Kidney (tissue), 13 donors: ENCODE measurements at regions not wholly inside any gene's neighbourhood (a gene's known extent, or its start where the extent isn't known, plus 50 kb on each side); places are given as distances from the start of the nearest gene placed in this dataset.
"Not testable (repeated sequence)": the region's sequence is repeated elsewhere in the genome, so short reads cannot be mapped to it uniquely, and the experiment has no call there.

Source experiments
- DNase-seq, 5 donors: peaks; one replicate each; pipeline ENCODE4 v3.0.0-alpha.2; 2013 to 2020
- FAIRE-seq: peaks from 2 replicates; lab custom pipeline; 2012; peaks lifted over from hg19 to GRCh38; lab: Jason Lieb, UNC
- H3K27ac ChIP-seq, 2 donors: one replicate each; pipeline ENCODE4 v1.7.0; 2013; ENCODE audit warnings: low read depth in 2 of 2, low read length in 2 of 2, inconsistent platforms in 1 of 2
- H3K27me3 ChIP-seq: one replicate; pipeline ENCODE4 v1.7.1; 2013; ENCODE audit warnings: low read length, inconsistent platforms; ENCODE audit not compliant: control insufficient read depth, insufficient read depth
- H3K36me3 ChIP-seq, 3 donors: one replicate each; pipeline versions ENCODE4 v1.7.0 to v1.7.1; 2013; ENCODE audit warnings: low read length in 3 of 3, control low read depth in 1 of 3, inconsistent platforms in 1 of 3; ENCODE audit not compliant: insufficient read depth in 3 of 3, control insufficient read depth in 2 of 3
- H3K4me1 ChIP-seq, 3 donors: one replicate each; pipeline versions ENCODE4 v1.7.0 to v1.7.1; 2013; ENCODE audit warnings: low read length in 3 of 3, inconsistent platforms in 1 of 3, low read depth in 1 of 3; ENCODE audit not compliant: control insufficient read depth in 2 of 3, insufficient read depth in 2 of 3
- H3K4me3 ChIP-seq, 3 donors: one replicate each; pipeline versions ENCODE4 v1.7.0 to v1.8.1; 2013; ENCODE audit warnings: low read length in 3 of 3, control low read depth in 1 of 3, inconsistent platforms in 1 of 3
- H3K9ac ChIP-seq, 3 donors: one replicate each; pipeline versions ENCODE4 v1.7.0 to v1.7.1; 2013; ENCODE audit warnings: low read length in 3 of 3, control low read depth in 1 of 3, inconsistent platforms in 1 of 3
- H3K9me3 ChIP-seq, 3 donors: one replicate each; pipeline versions ENCODE4 v1.7.0 to v1.7.1; 2013; ENCODE audit warnings: low read length in 3 of 3, control low read depth in 1 of 3, inconsistent platforms in 1 of 3; ENCODE audit not compliant: control insufficient read depth in 2 of 3, insufficient read depth in 1 of 3
- intact Hi-C: fragments of 100-400 bp; cut with DNase I; formaldehyde crosslinking; loops from one replicate; pipeline ENCODE4 v1.11.1; 2022
- TF ChIP-seq, protein P1 (sequence below): IDR thresholded peaks from 3 replicates; pipeline ENCODE4 v1.5.1; 2012; ENCODE audit warnings: mild to moderate bottlenecking, moderate library complexity, borderline replicate concordance; ENCODE audit not compliant: insufficient read depth; ENCODE audit errors: extremely low read depth
- donor health status: control.
- donor health status: control.
- donor health status: control.
- donor health status: control.
- donor health status: control.
- donor health status: DM: yes; HTN: yes; CAD: no.
- donor health status: Normal renal cell carcinoma (clear cell type).

DNA sequence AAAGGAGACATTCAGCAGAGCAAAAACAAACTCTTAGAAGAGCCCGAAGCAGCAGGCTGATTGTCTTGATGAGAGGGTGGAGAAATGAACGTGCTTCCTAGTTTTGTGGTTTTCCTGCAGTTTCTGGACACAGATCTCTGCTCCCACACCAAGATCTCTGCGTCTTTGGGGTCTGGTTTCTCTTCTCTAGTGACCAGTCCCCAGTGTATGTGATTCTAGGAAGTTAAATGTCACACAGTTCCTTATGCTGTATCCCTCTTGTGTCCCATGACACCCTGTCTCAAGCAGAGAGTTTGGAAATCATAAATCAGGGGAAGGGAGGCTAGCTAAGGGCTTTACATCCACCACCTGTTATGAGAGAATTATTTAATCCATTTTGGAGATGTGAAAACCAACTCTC is 55.4 kb upstream of the KLF14 start:
- Histone ChIP-seq H3K9ac (no peak overlapping the region), H3K27ac (no peak overlapping the region), H3K27me3 (no peaks in the 10 kb centered on the region), H3K4me3 (no peak overlapping the region), H3K9me3 (no peaks in the 10 kb centered on the region), H3K4me1 (no peaks in the 10 kb centered on the region), H3K36me3 (no peaks in the 10 kb centered on the region)
- intact Hi-C loops, result no loop called here
- FAIRE-seq (no peak), DNase-seq (no peak)
- TF ChIP-seq, protein P1, sequence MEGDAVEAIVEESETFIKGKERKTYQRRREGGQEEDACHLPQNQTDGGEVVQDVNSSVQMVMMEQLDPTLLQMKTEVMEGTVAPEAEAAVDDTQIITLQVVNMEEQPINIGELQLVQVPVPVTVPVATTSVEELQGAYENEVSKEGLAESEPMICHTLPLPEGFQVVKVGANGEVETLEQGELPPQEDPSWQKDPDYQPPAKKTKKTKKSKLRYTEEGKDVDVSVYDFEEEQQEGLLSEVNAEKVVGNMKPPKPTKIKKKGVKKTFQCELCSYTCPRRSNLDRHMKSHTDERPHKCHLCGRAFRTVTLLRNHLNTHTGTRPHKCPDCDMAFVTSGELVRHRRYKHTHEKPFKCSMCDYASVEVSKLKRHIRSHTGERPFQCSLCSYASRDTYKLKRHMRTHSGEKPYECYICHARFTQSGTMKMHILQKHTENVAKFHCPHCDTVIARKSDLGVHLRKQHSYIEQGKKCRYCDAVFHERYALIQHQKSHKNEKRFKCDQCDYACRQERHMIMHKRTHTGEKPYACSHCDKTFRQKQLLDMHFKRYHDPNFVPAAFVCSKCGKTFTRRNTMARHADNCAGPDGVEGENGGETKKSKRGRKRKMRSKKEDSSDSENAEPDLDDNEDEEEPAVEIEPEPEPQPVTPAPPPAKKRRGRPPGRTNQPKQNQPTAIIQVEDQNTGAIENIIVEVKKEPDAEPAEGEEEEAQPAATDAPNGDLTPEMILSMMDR, result no peak

DNA sequence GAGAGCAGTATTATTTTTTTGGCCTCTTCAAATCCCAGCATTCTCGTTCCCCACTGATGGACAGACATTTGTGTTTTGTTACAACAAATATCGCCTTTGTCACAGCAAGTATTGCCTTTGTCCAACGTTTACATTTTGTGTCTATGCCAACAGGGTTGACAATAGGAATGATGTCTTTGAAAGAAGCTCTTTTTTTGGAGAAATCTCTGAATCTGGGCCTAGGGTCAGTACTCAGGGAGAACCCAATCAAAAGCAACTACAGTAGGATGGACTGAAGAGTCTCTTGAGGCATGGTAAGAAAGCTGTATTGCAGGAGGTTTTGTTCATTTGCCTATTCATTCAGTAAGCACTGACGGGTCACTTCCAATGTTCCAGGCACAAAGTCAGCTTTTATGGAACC is 57.7 kb upstream of the KLF14 start:
- no peaks in the 10 kb centered on the region for H3K36me3 ChIP-seq
- H3K27ac ChIP-seq, result no peak overlapping the region
- TF ChIP-seq, protein P1, result no peak
- intact Hi-C loops, result no loop called here
- no peaks in the 10 kb centered on the region for H3K9me3 ChIP-seq
- H3K9ac ChIP-seq, result no peak overlapping the region
- DNase-seq (no peak), FAIRE-seq (no peak)
- no peak overlapping the region for H3K4me3 ChIP-seq
- H3K27me3 ChIP-seq, result no peaks in the 10 kb centered on the region
- no peaks in the 10 kb centered on the region for H3K4me1 ChIP-seq

DNA sequence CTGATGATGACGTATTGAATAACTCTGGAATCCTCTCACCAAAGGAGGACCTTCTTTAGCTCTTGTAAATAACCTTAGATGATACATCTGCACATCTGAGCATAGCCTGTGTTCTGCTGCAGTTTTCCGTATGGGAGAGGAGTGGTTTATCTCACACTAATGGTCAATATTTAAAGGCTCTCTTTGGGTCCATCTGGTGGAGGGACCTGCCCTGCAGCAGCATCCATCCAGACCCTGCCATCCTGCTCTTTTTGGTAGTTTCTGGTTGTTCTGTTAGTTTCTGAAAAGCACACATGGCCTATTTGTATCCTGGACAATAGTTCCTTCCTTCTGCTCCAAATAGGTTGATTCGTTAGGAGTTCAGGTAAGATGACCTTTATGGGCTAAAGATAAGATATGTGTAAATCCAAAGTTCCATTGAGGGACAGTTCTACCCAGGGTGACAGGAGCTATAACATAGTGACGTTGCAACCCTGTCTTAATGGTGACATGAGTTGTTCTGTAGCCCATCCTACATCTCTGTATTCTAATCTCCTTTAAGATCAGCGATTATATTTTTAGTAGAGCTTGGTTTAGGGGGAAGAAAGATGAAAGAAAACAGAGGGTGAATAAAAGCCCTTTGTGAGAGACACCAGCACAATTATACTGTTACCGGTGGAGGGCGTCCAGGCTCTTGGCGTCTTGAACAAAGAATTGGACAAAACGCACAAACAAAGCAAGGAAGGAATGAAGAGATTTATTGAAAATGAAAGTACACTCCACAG is 60.0 kb upstream of the KLF14 start:
- DNase-seq (peak in 1 of 5 donors; percentile 25), FAIRE-seq (no peak)
- TF ChIP-seq, protein P1, result no peak
- H3K36me3 ChIP-seq, result no peaks in the 10 kb centered on the region
- H3K4me1 ChIP-seq, result no peaks in the 10 kb centered on the region
- H3K27me3 ChIP-seq, result no peaks in the 10 kb centered on the region
- no peak overlapping the region for H3K4me3 ChIP-seq
- intact Hi-C loops, result no loop called here
- H3K9me3 ChIP-seq, result no peaks in the 10 kb centered on the region
- no peak overlapping the region for H3K27ac ChIP-seq
- no peak overlapping the region for H3K9ac ChIP-seq

DNA sequence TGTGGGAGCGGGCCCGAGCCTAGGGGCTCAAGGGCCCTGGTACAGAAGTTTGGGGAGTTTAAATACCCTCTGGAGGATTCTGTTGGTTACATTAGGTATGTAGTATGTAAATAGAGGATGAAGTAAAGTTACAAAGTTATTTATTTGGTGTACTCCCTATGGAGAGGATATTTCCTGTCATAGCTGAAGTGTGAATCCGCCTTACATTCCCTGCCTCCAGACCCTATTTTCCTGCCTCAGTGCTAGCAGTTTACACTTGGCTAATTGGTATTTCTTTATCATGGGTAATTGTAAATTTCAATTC is 60.6 kb upstream of the KLF14 start:
- FAIRE-seq, result no peak
- DNase-seq, result no peak
- no peaks in the 10 kb centered on the region for H3K27me3 ChIP-seq
- peak overlapping the region in 1 of 3 donors; percentile 7 for H3K4me3 ChIP-seq
- H3K9me3 ChIP-seq, result no peaks in the 10 kb centered on the region
- H3K9ac ChIP-seq, result no peak overlapping the region
- no peaks in the 10 kb centered on the region for H3K36me3 ChIP-seq
- no peaks in the 10 kb centered on the region for H3K4me1 ChIP-seq
- no peak overlapping the region for H3K27ac ChIP-seq
- intact Hi-C loops, result no loop called here
- TF ChIP-seq, protein P1, result no peak

DNA sequence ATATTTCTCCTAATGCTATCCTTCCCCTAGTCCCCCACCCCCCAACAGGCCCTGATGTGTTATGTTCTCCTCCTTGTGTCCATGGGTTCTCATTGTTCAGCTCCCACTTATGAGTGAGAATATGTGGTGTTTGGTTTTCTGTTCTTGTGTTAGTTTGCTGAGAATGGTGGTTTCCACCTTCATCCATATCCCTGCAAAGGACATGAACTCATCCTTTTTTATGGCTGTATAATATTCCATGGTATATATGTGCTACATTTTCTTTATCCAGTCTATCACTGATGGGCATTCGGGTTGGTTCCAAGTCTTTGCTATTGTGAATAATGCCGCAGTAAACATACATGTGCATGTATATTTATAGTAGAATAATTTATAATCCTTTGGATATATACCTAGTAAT is 62.4 kb upstream of the KLF14 start:
- H3K4me1 ChIP-seq, DNase-seq, H3K36me3 ChIP-seq, intact Hi-C loops, H3K9ac ChIP-seq, H3K4me3 ChIP-seq, FAIRE-seq, H3K9me3 ChIP-seq, H3K27me3 ChIP-seq, H3K27ac ChIP-seq: not testable (repeated sequence)
